ENCODE measurements at regions not wholly inside any gene's neighbourhood (a gene's known extent, or its start where the extent isn't known, plus 50 kb on each side); places are given as distances from the start of the nearest gene placed in this dataset.

DNA sequence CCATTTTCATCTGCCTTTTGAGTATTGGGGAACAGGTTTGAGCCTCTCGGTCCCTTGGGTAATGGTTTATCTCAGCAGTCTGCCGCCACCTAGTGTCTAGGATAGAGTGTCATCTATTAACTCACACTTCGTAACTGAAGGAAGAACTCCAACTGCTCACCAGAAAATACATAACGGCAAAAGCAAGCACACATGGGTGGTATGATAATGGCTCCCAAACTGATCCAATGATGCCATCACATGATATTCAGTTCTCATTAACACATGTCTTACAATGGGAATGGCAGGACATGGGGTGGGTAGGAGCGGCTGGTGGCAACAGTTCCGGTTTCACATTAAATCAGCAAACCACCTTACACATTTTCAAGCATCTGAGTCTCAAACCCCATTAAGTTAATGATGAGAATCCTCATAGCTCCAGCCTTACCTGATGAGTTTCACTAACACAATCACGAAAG lies 110.7 kb upstream of the PHACTR1 start:
- H3K27me3 Mint-ChIP-seq: peaks cover 14% of the 10 kb centered on the region
- DNase-seq: peak; percentile 62
- H3K27ac Mint-ChIP-seq: no peak overlapping the region
- TF ChIP-seq, protein P1, sequence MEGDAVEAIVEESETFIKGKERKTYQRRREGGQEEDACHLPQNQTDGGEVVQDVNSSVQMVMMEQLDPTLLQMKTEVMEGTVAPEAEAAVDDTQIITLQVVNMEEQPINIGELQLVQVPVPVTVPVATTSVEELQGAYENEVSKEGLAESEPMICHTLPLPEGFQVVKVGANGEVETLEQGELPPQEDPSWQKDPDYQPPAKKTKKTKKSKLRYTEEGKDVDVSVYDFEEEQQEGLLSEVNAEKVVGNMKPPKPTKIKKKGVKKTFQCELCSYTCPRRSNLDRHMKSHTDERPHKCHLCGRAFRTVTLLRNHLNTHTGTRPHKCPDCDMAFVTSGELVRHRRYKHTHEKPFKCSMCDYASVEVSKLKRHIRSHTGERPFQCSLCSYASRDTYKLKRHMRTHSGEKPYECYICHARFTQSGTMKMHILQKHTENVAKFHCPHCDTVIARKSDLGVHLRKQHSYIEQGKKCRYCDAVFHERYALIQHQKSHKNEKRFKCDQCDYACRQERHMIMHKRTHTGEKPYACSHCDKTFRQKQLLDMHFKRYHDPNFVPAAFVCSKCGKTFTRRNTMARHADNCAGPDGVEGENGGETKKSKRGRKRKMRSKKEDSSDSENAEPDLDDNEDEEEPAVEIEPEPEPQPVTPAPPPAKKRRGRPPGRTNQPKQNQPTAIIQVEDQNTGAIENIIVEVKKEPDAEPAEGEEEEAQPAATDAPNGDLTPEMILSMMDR (IDR thresholded peaks at IDR 0.05): peak; percentile 65
- peak; percentile 75 for ATAC-seq
- ChIA-PET POLR2A (no interaction called here), CTCF (interaction anchor here (0.7 to 2.0 kb wide), 11 partner anchors 12 to 1022 kb away, joined by 3 to 10 read pairs (median 3); partner anchors contain the start of gene EDN1)
- H3K4me1 Mint-ChIP-seq (ENCODE audit: low read depth): no peaks in the 10 kb centered on the region
- H3K36me3 Mint-ChIP-seq (ENCODE audit: low read depth): no peaks in the 10 kb centered on the region
- intact Hi-C loops (cut with micrococcal nuclease): loop anchor here (5.0 to 10.0 kb wide), 3 partner anchors 311 to 1019 kb away; partner anchors contain the start of gene EDN1
- no peaks in the 10 kb centered on the region for H3K9me3 Mint-ChIP-seq
- no peak overlapping the region for H3K4me3 Mint-ChIP-seq

DNA sequence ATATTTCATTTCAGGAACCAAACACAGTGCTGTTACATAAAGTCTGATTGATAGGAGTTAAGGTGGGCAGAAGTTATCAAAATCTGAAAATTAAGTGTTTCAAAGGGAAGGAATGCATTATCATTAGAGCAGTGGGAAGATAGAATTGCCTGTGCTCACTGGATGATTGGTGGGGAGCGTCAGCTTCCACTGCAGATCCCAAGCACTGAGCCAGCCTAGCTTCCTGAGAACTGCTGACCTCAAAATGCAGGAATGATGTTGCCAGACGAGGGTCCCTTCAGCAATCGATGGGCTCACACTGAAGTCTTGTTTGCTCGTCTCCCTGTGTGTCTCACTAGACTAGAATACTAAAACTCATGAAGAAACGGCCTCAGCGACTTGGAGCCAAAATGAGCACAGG lies 110.0 kb upstream of the PHACTR1 start:
- H3K36me3 Mint-ChIP-seq (ENCODE audit: low read depth): no peaks in the 10 kb centered on the region
- ATAC-seq (no peak), DNase-seq (no peak)
- intact Hi-C loops (cut with micrococcal nuclease): loop anchor here (5.0 to 10.0 kb wide), 3 partner anchors 312 to 1019 kb away; partner anchors contain the start of gene EDN1
- H3K27me3 Mint-ChIP-seq: peaks cover 14% of the 10 kb centered on the region
- no peaks in the 10 kb centered on the region for H3K4me1 Mint-ChIP-seq (ENCODE audit: low read depth)
- no peak overlapping the region for H3K27ac Mint-ChIP-seq
- no peaks in the 10 kb centered on the region for H3K9me3 Mint-ChIP-seq
- CTCF ChIA-PET: interaction anchor here (0.7 to 2.0 kb wide), 9 partner anchors 11 to 1022 kb away, joined by 3 to 10 read pairs (median 3); partner anchors contain the start of gene EDN1
- TF ChIP-seq, protein P1 (IDR thresholded peaks at IDR 0.05): no peak
- POLR2A ChIA-PET: no interaction called here
- no peak overlapping the region for H3K4me3 Mint-ChIP-seq

DNA sequence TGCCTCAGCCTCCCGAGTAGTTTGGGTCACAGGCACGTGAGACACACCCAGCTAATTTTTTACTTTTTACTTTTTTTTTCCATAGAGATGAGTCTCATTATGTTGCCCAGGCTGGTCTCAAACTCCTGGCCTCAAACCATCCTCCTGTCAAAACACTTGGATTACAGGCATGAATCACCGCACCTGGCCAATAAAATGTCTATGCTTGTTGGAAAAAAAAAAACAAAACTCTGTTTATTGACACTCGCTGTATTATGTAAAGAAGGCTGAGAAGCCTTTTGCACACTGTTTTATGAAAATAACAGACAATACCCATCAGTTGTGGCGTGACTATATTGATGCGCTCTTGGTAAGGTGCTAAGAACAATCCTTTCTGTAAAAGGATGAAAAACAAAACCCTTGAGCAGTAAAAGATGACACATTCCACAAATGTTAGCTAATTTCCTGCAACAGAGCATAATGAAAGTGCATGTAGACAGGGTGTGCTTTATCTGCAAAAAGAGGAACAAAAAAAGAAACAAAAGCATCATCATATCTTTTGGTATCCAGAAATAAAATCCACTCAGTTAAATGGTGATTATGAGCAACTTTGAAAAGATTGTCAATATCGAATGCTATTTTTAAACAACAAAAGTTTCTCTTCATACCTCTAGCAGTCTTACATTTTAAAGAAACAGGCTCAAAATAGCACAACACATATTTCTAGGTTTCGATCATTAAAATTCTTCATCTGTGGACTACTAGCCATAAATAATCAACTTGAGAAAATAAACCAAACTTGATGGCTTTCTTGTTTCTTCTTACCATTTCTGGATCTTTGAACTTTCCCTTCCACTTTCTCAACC lies 108.3 kb upstream of the PHACTR1 start:
- Mint-ChIP-seq H3K4me3 (no peak overlapping the region), H3K36me3 (ENCODE audit: low read depth) (no peaks in the 10 kb centered on the region), H3K4me1 (ENCODE audit: low read depth) (no peaks in the 10 kb centered on the region), H3K27ac (no peak overlapping the region), H3K27me3 (peaks cover 14% of the 10 kb centered on the region), H3K9me3 (no peaks in the 10 kb centered on the region)
- ChIA-PET CTCF (interaction anchor here (1.3 kb wide), 1 partner anchor 952 kb away, joined by 4 read pairs; no protein-coding TSS in a partner anchor), POLR2A (no interaction called here)
- TF ChIP-seq, protein P1 (IDR thresholded peaks at IDR 0.05): no peak
- DNase-seq: no peak
- ATAC-seq: no peak
- intact Hi-C loops (cut with micrococcal nuclease): loop anchor here (5.0 to 10.0 kb wide), 3 partner anchors 313 to 1021 kb away; partner anchors contain the start of gene EDN1

DNA sequence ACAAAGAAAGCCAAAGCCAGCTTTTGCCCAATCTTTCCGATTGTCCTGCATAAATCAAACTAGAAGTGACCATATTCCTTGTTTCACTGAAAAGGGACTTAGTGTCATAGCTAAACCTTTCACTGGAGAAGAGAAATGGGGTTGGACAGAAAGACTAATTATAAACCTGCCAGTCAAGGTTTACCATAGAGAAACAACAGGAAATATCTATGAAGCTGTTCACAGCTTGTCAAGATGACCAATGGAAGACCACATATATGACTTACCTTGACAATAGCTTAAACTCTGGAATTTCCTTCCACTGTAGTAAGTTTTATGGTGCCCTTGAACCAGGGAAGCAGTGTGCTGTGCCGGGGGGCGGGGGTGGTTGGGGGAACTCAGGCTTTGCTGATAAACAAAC lies 107.7 kb upstream of the PHACTR1 start:
- H3K4me1 Mint-ChIP-seq (ENCODE audit: low read depth): no peaks in the 10 kb centered on the region
- intact Hi-C loops (cut with micrococcal nuclease): loop anchor here (5.0 to 10.0 kb wide), 3 partner anchors 314 to 1022 kb away; partner anchors contain the start of gene EDN1
- CTCF ChIA-PET: interaction anchor here (1.3 kb wide), 1 partner anchor 953 kb away, joined by 4 read pairs; no protein-coding TSS in a partner anchor

More for the DNA sequence above, 107.7 kb upstream of the PHACTR1 start:
- DNase-seq: no peak
- POLR2A ChIA-PET: no interaction called here
- TF ChIP-seq, protein P1 (IDR thresholded peaks at IDR 0.05): no peak
- no peak for ATAC-seq
- no peak overlapping the region for H3K27ac Mint-ChIP-seq
- H3K36me3 Mint-ChIP-seq (ENCODE audit: low read depth): no peaks in the 10 kb centered on the region
- H3K27me3 Mint-ChIP-seq: peaks cover 11% of the 10 kb centered on the region
- no peaks in the 10 kb centered on the region for H3K9me3 Mint-ChIP-seq
- H3K4me3 Mint-ChIP-seq: no peak overlapping the region

All from activated CD8-positive, alpha-beta T cell treated with anti-CD3 and anti-CD28 coated beads for 36 hours (primary cell).